ENCODE measurements at regions not wholly inside any gene's neighbourhood (a gene's known extent, or its start where the extent isn't known, plus 50 kb on each side); places are given as distances from the start of the nearest gene placed in this dataset.

- TF ChIP-seq EZH2phosphoT487 (IDR thresholded peaks at IDR 0.05), result no peak
- TF ChIP-seq CTCF (IDR thresholded peaks at IDR 0.05), result no peak
Measured at GRCh38 chr2:196233021-196233804, 61.8 kb upstream of the STK17B start.
